Breast epithelium (tissue), 3 donors: ENCODE measurements at regions not wholly inside any gene's neighbourhood (a gene's known extent, or its start where the extent isn't known, plus 50 kb on each side); places are given as distances from the start of the nearest gene placed in this dataset.

Experiments used
- POLR2AphosphoS5 ChIP-seq, 3 donors: sonication (generic); formaldehyde crosslinking; IDR thresholded peaks; one replicate each; pipeline ENCODE4 v1.6.1; 2017; ENCODE audit warnings: antibody characterized with exemption in 3 of 3
- TF ChIP-seq, protein P1 (sequence below), 3 donors: fragments of 450-650 bp; IDR thresholded peaks; one replicate each; pipeline ENCODE4 v1.5.1; 2016 to 2017; ENCODE audit warnings: antibody characterized with exemption in 3 of 3, mild to moderate bottlenecking in 3 of 3, moderate library complexity in 3 of 3

DNA sequence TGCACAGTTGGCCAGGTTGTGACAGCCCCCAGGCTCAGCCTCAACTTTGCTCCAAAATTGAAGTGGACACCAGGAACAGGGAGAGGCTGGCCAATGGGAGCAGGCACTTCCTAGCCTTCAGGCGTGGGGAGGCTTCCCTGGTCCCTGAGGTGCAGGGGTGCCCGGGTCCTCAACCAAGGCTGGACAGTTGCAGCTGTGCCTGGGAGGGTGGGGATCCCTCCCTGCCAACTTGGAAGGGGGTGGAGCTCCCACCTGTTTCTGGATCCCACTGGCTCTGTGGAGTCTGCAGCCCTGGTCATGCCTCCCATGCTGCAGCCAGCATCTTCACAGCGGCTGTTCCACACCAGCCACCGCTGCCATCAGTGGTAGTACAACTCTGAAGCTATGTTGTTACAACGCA is 502.8 kb upstream of the SLITRK5 start:
- TF ChIP-seq, protein P1, sequence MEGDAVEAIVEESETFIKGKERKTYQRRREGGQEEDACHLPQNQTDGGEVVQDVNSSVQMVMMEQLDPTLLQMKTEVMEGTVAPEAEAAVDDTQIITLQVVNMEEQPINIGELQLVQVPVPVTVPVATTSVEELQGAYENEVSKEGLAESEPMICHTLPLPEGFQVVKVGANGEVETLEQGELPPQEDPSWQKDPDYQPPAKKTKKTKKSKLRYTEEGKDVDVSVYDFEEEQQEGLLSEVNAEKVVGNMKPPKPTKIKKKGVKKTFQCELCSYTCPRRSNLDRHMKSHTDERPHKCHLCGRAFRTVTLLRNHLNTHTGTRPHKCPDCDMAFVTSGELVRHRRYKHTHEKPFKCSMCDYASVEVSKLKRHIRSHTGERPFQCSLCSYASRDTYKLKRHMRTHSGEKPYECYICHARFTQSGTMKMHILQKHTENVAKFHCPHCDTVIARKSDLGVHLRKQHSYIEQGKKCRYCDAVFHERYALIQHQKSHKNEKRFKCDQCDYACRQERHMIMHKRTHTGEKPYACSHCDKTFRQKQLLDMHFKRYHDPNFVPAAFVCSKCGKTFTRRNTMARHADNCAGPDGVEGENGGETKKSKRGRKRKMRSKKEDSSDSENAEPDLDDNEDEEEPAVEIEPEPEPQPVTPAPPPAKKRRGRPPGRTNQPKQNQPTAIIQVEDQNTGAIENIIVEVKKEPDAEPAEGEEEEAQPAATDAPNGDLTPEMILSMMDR (IDR thresholded peaks at IDR 0.05) = no peak
- no peak for TF ChIP-seq POLR2AphosphoS5 (IDR thresholded peaks at IDR 0.05)
